AG09309 (cell line): ENCODE measurements at regions not wholly inside any gene's neighbourhood (a gene's known extent, or its start where the extent isn't known, plus 50 kb on each side); places are given as distances from the start of the nearest gene placed in this dataset.

Experiments used
- DNase-seq: peaks from one replicate; pipeline ENCODE4 v3.0.0-alpha.2; 2010; ENCODE audit warnings: low read depth
- H3K4me3 ChIP-seq: 2 replicates; pipeline ENCODE4 v1.5.1; 2011; ENCODE audit warnings: mild to moderate bottlenecking, low read depth, low read length, moderate library complexity; ENCODE audit not compliant: control insufficient read depth
- CTCF ChIP-seq: IDR thresholded peaks from 2 replicates; pipeline ENCODE4 v1.5.1; 2011; ENCODE audit warnings: mild to moderate bottlenecking, low read depth, low read length, inconsistent platforms; ENCODE audit not compliant: insufficient read depth, control insufficient read depth; ENCODE audit errors: missing control alignments

DNA sequence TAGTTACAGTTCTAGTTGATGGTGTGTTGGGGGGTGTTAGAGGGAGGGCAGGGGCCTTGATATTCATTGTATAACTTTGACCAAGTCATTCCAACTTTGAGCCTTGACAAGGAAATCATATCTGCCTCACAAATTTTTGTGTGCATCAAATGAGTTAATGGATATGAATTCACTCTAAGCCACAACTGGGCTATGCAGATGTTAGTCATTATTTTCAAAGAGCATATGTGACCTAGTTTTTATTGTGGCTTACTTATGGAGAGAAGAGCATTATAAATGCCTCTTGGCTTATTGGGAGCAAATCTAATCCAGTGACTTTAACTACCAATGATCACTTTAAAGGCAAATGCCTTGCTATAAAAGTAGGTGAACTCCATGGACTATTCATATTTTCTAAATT lies 250.2 kb downstream of the LPIN1 start:
- DNase-seq, result peak; percentile 43
- no peak for TF ChIP-seq CTCF

GRCh38 chr2:11997142-11997541 lies 250.7 kb downstream of the LPIN1 start:
- TF ChIP-seq CTCF, result no peak
- no peak overlapping the region for H3K4me3 ChIP-seq
- no peak for DNase-seq

More for the DNA sequence above, 250.2 kb downstream of the LPIN1 start:
- no peak overlapping the region for H3K4me3 ChIP-seq

- H3K4me3 ChIP-seq, result no peak overlapping the region
- no peak for TF ChIP-seq CTCF
- peak; percentile 23 for DNase-seq
Observed at GRCh38 chr2:11998218-11998617, 251.8 kb downstream of the LPIN1 start.

- no peak for DNase-seq
- no peak for TF ChIP-seq CTCF
- no peak overlapping the region for H3K4me3 ChIP-seq
Observed at GRCh38 chr2:11998626-11999378, 252.4 kb downstream of the LPIN1 start.

DNA sequence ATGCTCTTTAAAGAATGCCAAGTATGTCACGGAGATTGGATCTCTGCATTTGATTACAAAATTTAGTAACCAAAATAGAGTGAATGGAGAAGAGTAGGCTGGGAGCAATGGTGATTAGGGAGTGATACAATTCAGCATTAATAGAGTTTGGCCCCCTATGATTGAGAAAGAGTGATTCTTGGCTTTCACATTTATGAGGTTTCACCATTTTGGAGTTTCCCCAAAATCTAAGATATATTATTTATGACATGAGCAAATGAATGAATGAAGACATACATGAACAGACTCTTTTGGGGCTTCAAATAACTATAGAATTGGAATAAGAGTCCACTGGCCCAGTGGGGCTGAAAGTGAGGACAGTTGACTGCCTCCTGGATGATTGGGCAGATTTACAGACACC lies 255.2 kb downstream of the LPIN1 start:
- no peak for DNase-seq
- H3K4me3 ChIP-seq, result no peak overlapping the region
- TF ChIP-seq CTCF, result no peak

GRCh38 chr2:12002215-12002614 lies 255.8 kb downstream of the LPIN1 start:
- TF ChIP-seq CTCF, result no peak
- no peak for DNase-seq
- H3K4me3 ChIP-seq, result no peak overlapping the region

DNA sequence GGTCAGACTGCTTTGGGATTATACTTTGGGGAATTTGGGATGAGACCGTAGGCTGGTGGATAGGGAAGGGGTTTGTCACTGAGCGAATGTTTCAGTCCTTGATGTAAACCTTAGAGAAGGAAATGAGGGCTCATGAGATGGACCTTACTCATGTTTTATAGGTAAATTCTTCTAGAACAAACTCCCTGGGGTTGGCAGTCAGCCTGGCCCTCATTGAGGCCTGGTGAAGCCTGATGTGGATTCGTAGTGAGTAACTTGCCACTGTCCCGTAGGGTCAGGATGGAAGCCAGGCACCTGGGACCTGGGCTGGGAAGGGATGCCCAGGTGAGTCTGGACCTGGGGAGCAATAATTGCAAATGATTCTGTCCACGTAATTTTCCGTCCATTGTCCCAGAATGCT lies 258.3 kb downstream of the LPIN1 start:
- H3K4me3 ChIP-seq, result no peak overlapping the region
- no peak for DNase-seq
- no peak for TF ChIP-seq CTCF
